ENCODE measurements at regions not wholly inside any gene's neighbourhood (a gene's known extent, or its start where the extent isn't known, plus 50 kb on each side); places are given as distances from the start of the nearest gene placed in this dataset.

DNA sequence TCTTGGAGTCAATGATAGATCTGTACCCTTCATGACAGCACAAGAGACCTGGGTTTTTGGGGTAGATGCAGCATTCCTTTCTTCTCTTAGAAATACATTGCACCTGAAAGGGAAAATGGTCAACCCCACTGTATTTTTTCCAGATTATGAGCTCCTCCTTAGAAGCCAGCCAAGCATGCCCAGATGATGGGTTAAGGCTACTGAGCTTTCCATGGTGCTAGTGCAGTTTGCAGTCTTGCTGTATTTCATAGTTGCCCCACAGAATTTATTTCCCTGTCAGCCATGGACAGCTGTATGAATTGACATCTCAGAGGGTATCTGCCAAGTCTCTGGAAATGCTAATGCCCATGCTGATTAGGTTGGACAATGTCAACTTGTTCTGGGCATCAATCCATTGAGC is 73.7 kb upstream of the H2AZ1 start:
- H3K36me3 ChIP-seq, result no peaks in the 10 kb centered on the region
- H3K27me3 ChIP-seq, result no peaks in the 10 kb centered on the region
- H3K4me3 ChIP-seq (ENCODE audit: low read depth, low read length), result no peak overlapping the region
- peaks cover 14% of the 10 kb centered on the region for H3K4me1 ChIP-seq
- DNase-seq, result no peak
- TF ChIP-seq, protein P1, sequence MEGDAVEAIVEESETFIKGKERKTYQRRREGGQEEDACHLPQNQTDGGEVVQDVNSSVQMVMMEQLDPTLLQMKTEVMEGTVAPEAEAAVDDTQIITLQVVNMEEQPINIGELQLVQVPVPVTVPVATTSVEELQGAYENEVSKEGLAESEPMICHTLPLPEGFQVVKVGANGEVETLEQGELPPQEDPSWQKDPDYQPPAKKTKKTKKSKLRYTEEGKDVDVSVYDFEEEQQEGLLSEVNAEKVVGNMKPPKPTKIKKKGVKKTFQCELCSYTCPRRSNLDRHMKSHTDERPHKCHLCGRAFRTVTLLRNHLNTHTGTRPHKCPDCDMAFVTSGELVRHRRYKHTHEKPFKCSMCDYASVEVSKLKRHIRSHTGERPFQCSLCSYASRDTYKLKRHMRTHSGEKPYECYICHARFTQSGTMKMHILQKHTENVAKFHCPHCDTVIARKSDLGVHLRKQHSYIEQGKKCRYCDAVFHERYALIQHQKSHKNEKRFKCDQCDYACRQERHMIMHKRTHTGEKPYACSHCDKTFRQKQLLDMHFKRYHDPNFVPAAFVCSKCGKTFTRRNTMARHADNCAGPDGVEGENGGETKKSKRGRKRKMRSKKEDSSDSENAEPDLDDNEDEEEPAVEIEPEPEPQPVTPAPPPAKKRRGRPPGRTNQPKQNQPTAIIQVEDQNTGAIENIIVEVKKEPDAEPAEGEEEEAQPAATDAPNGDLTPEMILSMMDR (IDR thresholded peaks at IDR 0.05; ENCODE audit: low read depth, low read length), result no peak
- H3K9me3 ChIP-seq, result no peaks in the 10 kb centered on the region

DNA sequence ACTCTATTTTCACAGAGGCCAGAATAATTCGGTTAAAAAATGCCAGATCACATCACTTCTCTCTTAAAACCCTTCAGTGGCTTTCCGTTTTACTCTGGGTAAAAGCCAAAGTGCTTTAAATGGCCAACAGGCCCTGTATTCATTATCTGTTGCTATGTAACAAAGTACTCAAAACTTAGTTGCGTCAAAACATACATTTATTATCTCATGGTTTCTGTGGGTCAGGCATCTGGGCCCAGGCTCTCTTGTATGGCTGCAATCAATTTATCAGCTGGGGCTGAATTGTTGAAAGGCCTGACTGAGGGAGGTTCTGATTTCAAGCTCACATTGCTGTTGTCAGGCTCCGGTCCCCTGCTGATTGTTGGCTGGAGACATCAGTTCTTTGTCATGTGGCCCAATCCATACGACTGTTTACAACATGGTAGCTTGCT is 72.7 kb upstream of the H2AZ1 start:
- Histone ChIP-seq H3K4me3 (ENCODE audit: low read depth, low read length) (no peak overlapping the region), H3K9me3 (no peaks in the 10 kb centered on the region), H3K36me3 (no peaks in the 10 kb centered on the region), H3K4me1 (peaks cover 14% of the 10 kb centered on the region), H3K27me3 (no peaks in the 10 kb centered on the region)
- TF ChIP-seq, protein P1 (IDR thresholded peaks at IDR 0.05; ENCODE audit: low read depth, low read length), result no peak
- peak; percentile 71 for DNase-seq

DNA sequence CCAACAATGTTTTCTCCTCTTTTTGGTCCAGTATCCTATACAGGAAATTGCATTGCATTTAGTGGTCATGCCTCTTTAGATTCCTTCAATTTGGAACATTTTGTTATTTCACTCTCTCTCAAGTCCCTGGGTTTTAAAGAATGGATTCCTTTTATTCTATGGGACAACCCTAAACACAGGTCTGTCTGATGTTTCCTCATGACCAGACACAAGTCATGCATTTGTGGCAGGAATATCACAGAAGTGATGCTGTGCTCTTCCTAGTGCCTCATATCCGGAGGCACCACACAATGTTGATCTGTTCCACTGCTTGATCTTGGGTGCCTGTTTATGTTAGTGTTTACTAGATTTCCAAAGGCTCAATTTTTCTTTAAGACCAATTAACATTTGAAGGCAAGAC is 69.7 kb upstream of the H2AZ1 start:
- H3K27me3 ChIP-seq, result no peaks in the 10 kb centered on the region
- H3K36me3 ChIP-seq, result no peaks in the 10 kb centered on the region
- no peaks in the 10 kb centered on the region for H3K9me3 ChIP-seq
- H3K4me3 ChIP-seq (ENCODE audit: low read depth, low read length), result no peak overlapping the region
- TF ChIP-seq, protein P1 (IDR thresholded peaks at IDR 0.05; ENCODE audit: low read depth, low read length), result no peak
- DNase-seq, result no peak
- peaks cover 14% of the 10 kb centered on the region for H3K4me1 ChIP-seq

DNA sequence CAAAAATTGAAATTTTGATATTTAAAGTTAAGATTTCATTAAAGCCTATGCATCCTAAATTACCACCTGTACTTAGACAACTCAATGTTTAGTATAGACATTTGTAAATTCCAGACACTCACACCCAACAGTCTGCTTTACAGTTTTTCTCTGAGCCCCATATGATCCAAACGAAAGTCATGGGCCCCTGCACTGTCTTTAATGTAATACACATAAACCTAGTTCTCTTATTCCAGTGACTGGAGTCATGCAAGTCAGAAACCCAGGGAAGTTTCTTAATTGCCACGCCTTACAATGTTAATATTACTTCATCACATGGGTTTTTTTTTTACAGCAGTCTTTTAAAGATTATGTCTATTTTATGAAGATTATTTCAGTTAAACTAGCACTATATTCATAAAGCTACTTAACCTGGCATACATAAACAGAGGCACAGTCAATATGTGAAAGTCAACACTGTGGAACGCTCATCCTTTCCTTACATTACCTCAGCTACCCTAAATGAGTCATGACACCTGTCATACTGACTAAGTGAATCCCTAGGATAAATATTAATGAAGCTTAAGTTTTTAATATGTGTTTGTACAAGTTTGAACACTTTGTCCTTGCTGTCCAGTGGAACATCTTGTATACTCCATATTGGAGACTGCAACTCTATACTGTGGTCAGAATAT is 67.7 kb upstream of the H2AZ1 start:
- Histone ChIP-seq H3K4me1 (peaks cover 8% of the 10 kb centered on the region), H3K9me3 (no peaks in the 10 kb centered on the region), H3K36me3 (no peaks in the 10 kb centered on the region), H3K27me3 (no peaks in the 10 kb centered on the region), H3K4me3 (ENCODE audit: low read depth, low read length) (no peak overlapping the region)
- DNase-seq, result no peak
- TF ChIP-seq, protein P1 (IDR thresholded peaks at IDR 0.05; ENCODE audit: low read depth, low read length), result no peak

DNA sequence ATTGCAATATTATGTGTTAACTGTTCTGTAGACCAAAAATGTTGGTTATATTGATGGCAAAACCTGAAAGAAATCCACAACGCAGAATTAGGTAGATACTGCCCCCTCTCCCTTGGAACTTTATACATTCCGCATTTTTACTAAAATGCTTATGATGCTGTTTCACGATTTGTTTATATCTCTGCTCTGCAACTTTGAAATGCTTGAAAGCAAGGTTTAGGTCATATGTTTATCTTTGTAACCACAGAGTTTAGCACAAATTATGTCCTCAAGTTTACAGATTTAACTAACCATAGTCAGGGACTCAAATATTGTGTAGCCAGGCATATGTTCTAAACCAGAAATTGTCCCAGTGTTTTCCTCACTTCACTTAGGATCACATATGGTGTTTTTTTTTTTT is 66.1 kb upstream of the H2AZ1 start:
- no peak for DNase-seq
- TF ChIP-seq, protein P1 (IDR thresholded peaks at IDR 0.05; ENCODE audit: low read depth, low read length), result no peak
- Histone ChIP-seq H3K27me3 (no peaks in the 10 kb centered on the region), H3K4me1 (no peaks in the 10 kb centered on the region), H3K4me3 (ENCODE audit: low read depth, low read length) (no peak overlapping the region), H3K9me3 (no peaks in the 10 kb centered on the region), H3K36me3 (no peaks in the 10 kb centered on the region)

DNA sequence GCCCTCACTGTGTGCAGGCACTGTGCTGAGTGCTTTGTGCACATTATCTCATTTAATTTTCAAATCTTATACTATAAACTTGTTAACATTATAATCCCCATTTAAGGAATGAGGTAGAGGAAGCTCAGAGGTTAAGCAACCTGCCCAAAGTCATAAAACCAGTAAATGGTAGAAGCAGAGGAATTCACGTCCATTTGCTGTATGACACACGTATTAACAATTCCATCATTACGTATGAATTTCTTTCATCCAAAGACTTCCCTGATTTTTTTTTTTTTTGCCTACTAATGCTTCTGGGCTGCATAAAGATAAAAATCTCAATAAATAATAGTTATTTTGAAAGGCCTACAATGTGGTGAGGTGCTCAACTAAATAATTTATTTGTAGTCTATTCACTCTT is 64.5 kb upstream of the H2AZ1 start:
- H3K4me3 ChIP-seq (ENCODE audit: low read depth, low read length), result no peak overlapping the region
- no peaks in the 10 kb centered on the region for H3K4me1 ChIP-seq
- no peaks in the 10 kb centered on the region for H3K36me3 ChIP-seq
- no peak for DNase-seq
- no peaks in the 10 kb centered on the region for H3K9me3 ChIP-seq
- H3K27me3 ChIP-seq, result no peaks in the 10 kb centered on the region
- TF ChIP-seq, protein P1 (IDR thresholded peaks at IDR 0.05; ENCODE audit: low read depth, low read length), result no peak
